H1 (cell line): ENCODE measurements at regions not wholly inside any gene's neighbourhood (a gene's known extent, or its start where the extent isn't known, plus 50 kb on each side); places are given as distances from the start of the nearest gene placed in this dataset.

Experiments used
- CTCF ChIA-PET: fragments of 300-600 bp; sonication (Branson Sonifier 250); formaldehyde crosslinking; loops from one replicate; lab custom pipeline; 2021; ENCODE audit not compliant: partially characterized antibody; lab: Charles Lee
- POLR2A ChIA-PET: fragments of 300-600 bp; sonication (Branson Sonifier 250); formaldehyde crosslinking; loops from one replicate; lab custom pipeline; 2021; ENCODE audit warnings: inconsistent platforms; ENCODE audit not compliant: partially characterized antibody; lab: Charles Lee
- DNase-seq, 2 experiments: peaks; one replicate each; pipeline versions ENCODE4 v3.0.0 to v3.0.0-alpha.2; 2010 to 2022; ENCODE audit warnings: low spot score in 2 of 2, low read depth in 1 of 2, mixed read lengths in 1 of 2
- FAIRE-seq: peaks from 2 replicates; lab custom pipeline; 2011; peaks lifted over from hg19 to GRCh38; lab: Jason Lieb, UNC
- H2AFZ ChIP-seq: 2 replicates; pipeline ENCODE4 v1.8.1; 2012; ENCODE audit warnings: low read length, inconsistent platforms
- H2AK5ac ChIP-seq: 2 replicates; pipeline ENCODE4 v1.6.1; 2013; ENCODE audit warnings: low read depth, low read length
- H2BK120ac ChIP-seq: replicated peaks from 2 replicates; pipeline ENCODE3; 2013; ENCODE audit warnings: low read depth, low read length, inconsistent platforms
- H2BK12ac ChIP-seq: 2 replicates; pipeline ENCODE4 v1.6.1; 2013; ENCODE audit warnings: low read depth, low read length
- H2BK15ac ChIP-seq: 2 replicates; pipeline ENCODE4 v1.6.1; 2013; ENCODE audit warnings: low read length
- H2BK20ac ChIP-seq: 2 replicates; pipeline ENCODE4 v1.6.1; 2013; ENCODE audit warnings: low read length
- H2BK5ac ChIP-seq: 2 replicates; pipeline ENCODE4 v1.6.1; 2013; ENCODE audit warnings: low read depth, low read length
- H3K14ac ChIP-seq: 2 replicates; pipeline ENCODE4 v1.6.1; 2013; ENCODE audit warnings: inconsistent platforms; ENCODE audit not compliant: insufficient read length
- H3K18ac ChIP-seq: 2 replicates; pipeline ENCODE4 v1.6.1; 2013; ENCODE audit warnings: low read length; ENCODE audit errors: extremely low read depth
- H3K23ac ChIP-seq: 2 replicates; pipeline ENCODE4 v1.6.1; 2013; ENCODE audit warnings: inconsistent platforms; ENCODE audit not compliant: insufficient read length
- H3K23me2 ChIP-seq: 2 replicates; pipeline ENCODE4 v1.6.1; 2013; ENCODE audit warnings: low read depth, low read length
- H3K27ac ChIP-seq: 2 replicates; pipeline ENCODE4 v1.6.1; 2011; ENCODE audit warnings: low read depth, low read length, inconsistent platforms
- H3K27me3 ChIP-seq, 4 experiments: replicated peaks in 1 of 4; 1 replicate in 1 of 4; 2 replicates in 3 of 4; pipeline versions ENCODE4 v1.6.1 to v1.8.1; 2011 to 2013; ENCODE audit warnings: low read length in 3 of 4, mild to moderate bottlenecking in 3 of 4, inconsistent platforms in 2 of 4, mixed read lengths in 2 of 4, moderate library complexity in 1 of 4; ENCODE audit not compliant: control insufficient read depth in 3 of 4, insufficient read depth in 3 of 4; ENCODE audit errors: extremely low read depth in 1 of 4
- H3K36me3 ChIP-seq, 4 experiments: 2 replicates each; pipeline versions ENCODE4 v1.6.1 to v1.8.1; 2011 to 2013; ENCODE audit warnings: mild to moderate bottlenecking in 4 of 4, low read length in 3 of 4, moderate library complexity in 2 of 4, control low read depth in 1 of 4, inconsistent platforms in 1 of 4; ENCODE audit not compliant: insufficient read depth in 4 of 4, control insufficient read depth in 2 of 4
- H3K4ac ChIP-seq: replicated peaks from 2 replicates; pipeline ENCODE3; 2013; ENCODE audit warnings: low read length, low read depth, mixed read lengths, inconsistent platforms; ENCODE audit not compliant: insufficient read length
- H3K4me1 ChIP-seq, 4 experiments: replicated peaks in 1 of 4; 1 replicate in 1 of 4; 2 replicates in 3 of 4; pipeline versions ENCODE4 v1.6.1 to v1.8.1; 2011 to 2013; ENCODE audit warnings: low read length in 3 of 4, inconsistent platforms in 2 of 4, mixed read lengths in 1 of 4; ENCODE audit not compliant: insufficient read depth in 4 of 4, control insufficient read depth in 3 of 4
- H3K4me2 ChIP-seq, 2 experiments: 2 replicates each; pipeline versions ENCODE4 v1.6.1 to v1.8.1; 2011 to 2013; ENCODE audit warnings: low read depth in 2 of 2, low read length in 2 of 2, control low read depth in 1 of 2, inconsistent platforms in 1 of 2, mild to moderate bottlenecking in 1 of 2; ENCODE audit not compliant: insufficient read depth in 1 of 2
- H3K4me3 ChIP-seq, 4 experiments: fragments of 200-600, 300-600 bp in 1 of 4; sonication (generic), shearing (Covaris generic), sonication (Bioruptor Twin) in 1 of 4; 2 replicates each; pipeline versions ENCODE4 v1.5.1 to v1.8.1; 2011 to 2016; ENCODE audit warnings: low read length in 4 of 4, low read depth in 3 of 4, control low read depth in 2 of 4, inconsistent platforms in 2 of 4, mild to moderate bottlenecking in 2 of 4, mixed read lengths in 1 of 4, moderate library complexity in 1 of 4; ENCODE audit not compliant: insufficient read depth in 2 of 4; ENCODE audit errors: extremely low read depth in 1 of 4
- H3K56ac ChIP-seq: replicated peaks from 2 replicates; pipeline ENCODE3; 2013; ENCODE audit warnings: low read depth, mild to moderate bottlenecking, mixed read lengths, low read length, inconsistent platforms; ENCODE audit not compliant: insufficient read length
- H3K79me1 ChIP-seq: 2 replicates; pipeline ENCODE4 v1.6.1; 2013; ENCODE audit warnings: low read depth, low read length, control low read depth
- H3K79me2 ChIP-seq, 2 experiments: 2 replicates each; pipeline versions ENCODE4 v1.6.1 to v1.8.1; 2012 to 2013; ENCODE audit warnings: low read length in 2 of 2, mild to moderate bottlenecking in 2 of 2, inconsistent platforms in 1 of 2; ENCODE audit not compliant: insufficient read depth in 2 of 2, control insufficient read depth in 1 of 2
- H3K9ac ChIP-seq, 4 experiments: replicated peaks in 1 of 4; 1 replicate in 1 of 4; 2 replicates in 3 of 4; pipeline versions ENCODE4 v1.6.1 to v1.8.1; 2011 to 2013; ENCODE audit warnings: low read depth in 3 of 4, low read length in 3 of 4, control low read depth in 2 of 4, mild to moderate bottlenecking in 2 of 4, moderate library complexity in 2 of 4, inconsistent platforms in 1 of 4; ENCODE audit errors: extremely low read depth in 1 of 4
- H3K9me3 ChIP-seq, 2 experiments: 2 replicates each; pipeline versions ENCODE4 v1.6.1 to v1.8.1; 2012 to 2013; ENCODE audit warnings: mild to moderate bottlenecking in 2 of 2, moderate library complexity in 2 of 2, control low read depth in 1 of 2, inconsistent platforms in 1 of 2, low read depth in 1 of 2, low read length in 1 of 2, mixed read lengths in 1 of 2; ENCODE audit not compliant: insufficient read depth in 2 of 2
- H4K20me1 ChIP-seq, 2 experiments: replicated peaks in 1 of 2; 2 replicates each; pipeline versions ENCODE3 to v1.8.1; 2011 to 2013; ENCODE audit warnings: inconsistent platforms in 2 of 2, low read length in 2 of 2, mild to moderate bottlenecking in 1 of 2; ENCODE audit not compliant: insufficient read depth in 2 of 2, control insufficient read depth in 1 of 2
- H4K5ac ChIP-seq: 2 replicates; pipeline ENCODE4 v1.6.1; 2013; ENCODE audit warnings: low read length, low read depth, mixed read lengths, inconsistent platforms; ENCODE audit not compliant: insufficient read length
- H4K8ac ChIP-seq: 2 replicates; pipeline ENCODE4 v1.8.0; 2013; ENCODE audit warnings: mild to moderate bottlenecking, moderate library complexity, low read length, inconsistent platforms; ENCODE audit not compliant: insufficient read depth; ENCODE audit errors: extremely low read depth
- H4K91ac ChIP-seq: replicated peaks from 2 replicates; pipeline ENCODE3; 2013; ENCODE audit warnings: low read length, mixed read lengths, inconsistent platforms; ENCODE audit not compliant: insufficient read length
- CBX8 ChIP-seq: fragments of 300-800, 300-1000 bp; sonication (generic); IDR thresholded peaks from 2 replicates; pipeline ENCODE4 v1.7.1; 2016; ENCODE audit warnings: low read depth, low read length, borderline replicate concordance
- GABPA ChIP-seq: IDR thresholded peaks from 2 replicates; pipeline ENCODE4 v1.6.1; 2011; ENCODE audit warnings: mild to moderate bottlenecking, low read length, moderate library complexity, borderline replicate concordance; ENCODE audit not compliant: insufficient read depth
- JUN ChIP-seq: IDR thresholded peaks from 2 replicates; pipeline ENCODE4 v1.6.1; 2011; ENCODE audit warnings: low read depth, mild to moderate bottlenecking, improper control_type of control experiment, low read length
- KDM5A ChIP-seq: fragments of 200-600 bp; IDR thresholded peaks from 2 replicates; pipeline ENCODE4 v1.7.1; 2012; ENCODE audit warnings: mild to moderate bottlenecking, low read length, inconsistent platforms, mixed read lengths
- POU5F1 ChIP-seq: IDR thresholded peaks from 2 replicates; pipeline ENCODE4 v1.6.1; 2011; ENCODE audit warnings: low read depth, mild to moderate bottlenecking, low read length, moderate library complexity
- RXRA ChIP-seq: IDR thresholded peaks from 2 replicates; pipeline ENCODE4 v1.6.1; 2011; ENCODE audit warnings: low read depth, mild to moderate bottlenecking, low read length, moderate library complexity; ENCODE audit not compliant: insufficient read depth
- SIX5 ChIP-seq: IDR thresholded peaks from 2 replicates; pipeline ENCODE4 v1.6.1; 2011; ENCODE audit warnings: mild to moderate bottlenecking, low read depth, low read length
- TAF7 ChIP-seq: optimal IDR thresholded peaks from 2 replicates; pipeline ENCODE3; 2011; ENCODE audit warnings: low read depth, mild to moderate bottlenecking, inconsistent platforms, low read length, moderate library complexity, borderline replicate concordance
- TCF12 ChIP-seq: IDR thresholded peaks from 2 replicates; pipeline ENCODE4 v1.6.1; 2011; ENCODE audit warnings: low read depth, mild to moderate bottlenecking, low read length
- TEAD4 ChIP-seq: IDR thresholded peaks from 2 replicates; pipeline ENCODE4 v1.6.1; 2012; ENCODE audit warnings: low read depth, low read length, inconsistent platforms, mixed read lengths
- ZNF274 ChIP-seq: IDR thresholded peaks from 2 replicates; pipeline ENCODE4 v1.7.0; 2012; ENCODE audit warnings: low read length, borderline replicate concordance; ENCODE audit errors: extremely low read depth
- WGBS, 2 experiments: shearing (Covaris generic) in 1 of 2; methylation state at CpG; one replicate each; pipeline versions ENCODE4 v1.1.6 to v1.1.7; 2013 to 2015; ENCODE audit warnings: low lambda C conversion rate in 2 of 2, mixed read lengths in 2 of 2, inconsistent platforms in 1 of 2, low coverage in 1 of 2, missing lambda C conversion rate in 1 of 2; ENCODE audit not compliant: insufficient replicate concordance in 2 of 2, insufficient coverage in 1 of 2, insufficient read length in 1 of 2; ENCODE audit errors: extremely low coverage in 1 of 2, missing lambda C conversion rate in 1 of 2; 5-methylcytosine and 5-hydroxymethylcytosine counted together

DNA sequence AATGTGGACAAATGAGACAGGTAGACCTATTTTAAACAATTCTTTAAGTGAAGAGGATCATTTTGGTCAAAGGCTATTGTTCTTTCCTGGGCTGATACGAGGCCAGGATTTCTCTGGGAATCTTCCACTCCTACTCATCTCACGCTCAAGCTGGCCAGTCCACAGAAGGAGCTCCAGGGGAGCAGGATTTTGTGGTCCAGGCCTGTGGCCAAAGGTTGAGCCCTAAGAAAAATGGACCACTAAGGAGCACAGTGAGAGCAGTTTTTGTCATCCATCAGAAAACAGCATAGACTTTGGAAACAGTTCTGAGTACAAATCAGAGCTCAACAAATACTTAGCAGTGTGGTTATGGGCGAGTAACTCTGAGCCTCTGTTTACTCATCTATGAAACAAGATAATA, 260.2 kb upstream of the RUNX1 start:
- H2BK5ac ChIP-seq: no peak overlapping the region
- no peaks in the 10 kb centered on the region for H3K23me2 ChIP-seq
- FAIRE-seq (no peak), DNase-seq (no peak)
- H2AFZ ChIP-seq: no peak overlapping the region
- H3K4me3 ChIP-seq: no peak overlapping the region
- H3K9ac ChIP-seq: no peak overlapping the region
- no peak overlapping the region for H2BK12ac ChIP-seq
- H3K23ac ChIP-seq: no peak overlapping the region
- H3K4ac ChIP-seq: no peak overlapping the region
- TF ChIP-seq SIX5 (no peak), ZNF274 (no peak), POU5F1 (no peak), TCF12 (no peak), JUN (no peak), KDM5A (no peak), GABPA (no peak), RXRA (no peak), CBX8 (no peak), TAF7 (no peak), TEAD4 (no peak)
- H2BK120ac ChIP-seq: no peak overlapping the region
- no peak overlapping the region for H2BK20ac ChIP-seq
- no peaks in the 10 kb centered on the region for H3K27me3 ChIP-seq
- H3K79me1 ChIP-seq: no peaks in the 10 kb centered on the region
- ChIA-PET POLR2A (no interaction called here), CTCF (interaction anchor here (1.3 kb wide), 1 partner anchor 258 kb away, joined by 3 read pairs; no protein-coding TSS in a partner anchor)
- no peak overlapping the region for H3K4me2 ChIP-seq
- 94% methylated on average over 3 of the region's 3 CpGs; no CpG with 5 or more reads in 1 of the 2 experiments for WGBS, 2 experiments
- 0 out of 4 replicates have a peak, but pooled peaks cover 4 to 6% of the 10 kb centered on the region in 2 experiments for H3K9me3 ChIP-seq
- no peak overlapping the region for H4K8ac ChIP-seq
- H3K27ac ChIP-seq: no peak overlapping the region
- H4K20me1 ChIP-seq: no peaks in the 10 kb centered on the region
- H3K36me3 ChIP-seq: no peaks in the 10 kb centered on the region
- no peak overlapping the region for H3K56ac ChIP-seq
- no peak overlapping the region for H4K5ac ChIP-seq
- no peaks in the 10 kb centered on the region for H3K79me2 ChIP-seq
- H3K18ac ChIP-seq: no peak overlapping the region
- H4K91ac ChIP-seq: no peak overlapping the region
- H3K4me1 ChIP-seq: no peaks in the 10 kb centered on the region
- no peak overlapping the region for H2BK15ac ChIP-seq
- H3K14ac ChIP-seq: no peak overlapping the region
- no peak overlapping the region for H2AK5ac ChIP-seq
